ENCODE measurements at regions not wholly inside any gene's neighbourhood (a gene's known extent, or its start where the extent isn't known, plus 50 kb on each side); places are given as distances from the start of the nearest gene placed in this dataset.

DNA sequence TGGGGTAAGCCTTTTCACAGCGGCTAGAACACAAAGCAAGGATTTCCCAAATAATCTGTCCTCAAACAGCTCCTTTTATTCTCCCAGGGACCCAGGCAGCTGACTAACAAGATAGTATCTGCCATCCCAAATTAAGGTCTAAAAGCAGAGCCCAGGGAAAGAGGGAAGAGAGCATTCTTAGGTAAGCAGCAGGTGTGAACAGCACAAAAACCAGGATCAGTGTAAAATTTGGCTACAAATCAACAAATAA, 79.9 kb downstream of the RBMXL2 start:
- BruUV-seq (replicated peaks): no TSS peak
- CTCF ChIA-PET: no interaction called here
- Histone ChIP-seq H3K4me2 (ENCODE audit: insufficient read depth, low read length) (no peak overlapping the region), H3K4me1 (ENCODE audit: control insufficient read depth, extremely low read depth, insufficient read depth, low read length) (no peaks in the 10 kb centered on the region), H2AFZ (ENCODE audit: low read depth, low read length) (no peak overlapping the region), H3K9me3 (replicated peaks; ENCODE audit: control insufficient read depth, insufficient read depth, low read length) (no peaks in the 10 kb centered on the region), H4K20me1 (replicated peaks; ENCODE audit: control insufficient read depth, extremely low read depth, insufficient read depth, low read length) (no peaks in the 10 kb centered on the region), H3K27me3 (ENCODE audit: control insufficient read depth in 2 of 2, insufficient read depth in 2 of 2, low read length in 2 of 2) (no peaks in the 10 kb centered on the region), H3K9me1 (replicated peaks; ENCODE audit: control insufficient read depth, extremely low read depth, insufficient read depth, low read length) (no peaks in the 10 kb centered on the region), H3K79me2 (ENCODE audit: control insufficient read depth, insufficient read depth, low read length) (no peaks in the 10 kb centered on the region), H3K9ac (replicated peaks; ENCODE audit: extremely low read depth, insufficient read depth, low read length) (no peak overlapping the region), H3K27ac (ENCODE audit: insufficient read depth, low read depth, low read length) (no peak overlapping the region), H3K4me3 (replicated peaks in 1 of 3; ENCODE audit: insufficient read depth in 1 of 3, low read depth in 1 of 3, low read length in 3 of 3) (no peak overlapping the region), H3K36me3 (ENCODE audit: control insufficient read depth in 2 of 2, extremely low read depth in 1 of 2, insufficient read depth in 2 of 2, low read length in 2 of 2) (no peaks in the 10 kb centered on the region)
- TF ChIP-seq, protein P1, sequence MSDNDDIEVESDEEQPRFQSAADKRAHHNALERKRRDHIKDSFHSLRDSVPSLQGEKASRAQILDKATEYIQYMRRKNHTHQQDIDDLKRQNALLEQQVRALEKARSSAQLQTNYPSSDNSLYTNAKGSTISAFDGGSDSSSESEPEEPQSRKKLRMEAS (IDR thresholded peaks at IDR 0.05; ENCODE audit: insufficient read depth, insufficient read length): no peak
- TF ChIP-seq GATA2 (IDR thresholded peaks at IDR 0.05; ENCODE audit: insufficient read depth, insufficient read length, low read depth, low read length): no peak
- TF ChIP-seq, protein P2, sequence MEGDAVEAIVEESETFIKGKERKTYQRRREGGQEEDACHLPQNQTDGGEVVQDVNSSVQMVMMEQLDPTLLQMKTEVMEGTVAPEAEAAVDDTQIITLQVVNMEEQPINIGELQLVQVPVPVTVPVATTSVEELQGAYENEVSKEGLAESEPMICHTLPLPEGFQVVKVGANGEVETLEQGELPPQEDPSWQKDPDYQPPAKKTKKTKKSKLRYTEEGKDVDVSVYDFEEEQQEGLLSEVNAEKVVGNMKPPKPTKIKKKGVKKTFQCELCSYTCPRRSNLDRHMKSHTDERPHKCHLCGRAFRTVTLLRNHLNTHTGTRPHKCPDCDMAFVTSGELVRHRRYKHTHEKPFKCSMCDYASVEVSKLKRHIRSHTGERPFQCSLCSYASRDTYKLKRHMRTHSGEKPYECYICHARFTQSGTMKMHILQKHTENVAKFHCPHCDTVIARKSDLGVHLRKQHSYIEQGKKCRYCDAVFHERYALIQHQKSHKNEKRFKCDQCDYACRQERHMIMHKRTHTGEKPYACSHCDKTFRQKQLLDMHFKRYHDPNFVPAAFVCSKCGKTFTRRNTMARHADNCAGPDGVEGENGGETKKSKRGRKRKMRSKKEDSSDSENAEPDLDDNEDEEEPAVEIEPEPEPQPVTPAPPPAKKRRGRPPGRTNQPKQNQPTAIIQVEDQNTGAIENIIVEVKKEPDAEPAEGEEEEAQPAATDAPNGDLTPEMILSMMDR (IDR thresholded peaks at IDR 0.05; ENCODE audit: extremely low read depth in 1 of 2, insufficient read depth in 1 of 2, low read depth in 1 of 2, low read length in 2 of 2): no peak
- no peak for TF ChIP-seq POLR2A (IDR thresholded peaks at IDR 0.05; ENCODE audit: low read depth, low read length)
- no peak for TF ChIP-seq EZH2 (IDR thresholded peaks at IDR 0.05; ENCODE audit: borderline replicate concordance, low read depth, low read length, severe bottlenecking)
- no peak for TF ChIP-seq POLR2AphosphoS5 (IDR thresholded peaks at IDR 0.05; ENCODE audit: insufficient read depth, low read depth, low read length)
- TF ChIP-seq JUN (IDR thresholded peaks at IDR 0.05; ENCODE audit: borderline replicate concordance, insufficient read depth, insufficient read length, low read depth): no peak
- TF ChIP-seq FOS (IDR thresholded peaks at IDR 0.05; ENCODE audit: borderline replicate concordance, insufficient read depth, low read length): no peak
- no peak for TF ChIP-seq MYC (IDR thresholded peaks at IDR 0.05; ENCODE audit: low read depth, low read length)
- dilution Hi-C loops (cut with MboI; ENCODE audit: extremely low pct_ligation_motif_present, low sequenced_read_pairs): no loop called here
- no peak for DNase-seq (ENCODE audit: low read depth, low spot score)
- intact Hi-C loops (cut with micrococcal nuclease): no loop called here
- POLR2A ChIA-PET: no interaction called here
- no peak for FAIRE-seq

All from endothelial cell of umbilical vein (primary cell).